ENCODE measurements at regions not wholly inside any gene's neighbourhood (a gene's known extent, or its start where the extent isn't known, plus 50 kb on each side); places are given as distances from the start of the nearest gene placed in this dataset.

- no peak for TF ChIP-seq CTCF (conservative IDR thresholded peaks at IDR 0.05; ENCODE audit: low read depth, low read length)
- DNase-seq (ENCODE audit: low read depth), result no peak
- no peak overlapping the region for H3K4me3 ChIP-seq (ENCODE audit: low read length)
These were observed 93.0 kb upstream of the SLC25A36 start for GRCh38 chr3:140848666-140849065.

GRCh38 chr3:140850210-140850955 is 91.3 kb upstream of the SLC25A36 start:
- TF ChIP-seq CTCF (conservative IDR thresholded peaks at IDR 0.05; ENCODE audit: low read depth, low read length), result no peak

GRCh38 chr3:140854961-140855360 is 86.7 kb upstream of the SLC25A36 start:
- no peak for DNase-seq (ENCODE audit: low read depth)
- no peak for TF ChIP-seq CTCF (conservative IDR thresholded peaks at IDR 0.05; ENCODE audit: low read depth, low read length)
- no peak overlapping the region for H3K4me3 ChIP-seq (ENCODE audit: low read length)

More at GRCh38 chr3:140850210-140850955, 91.3 kb upstream of the SLC25A36 start:
- no peak for DNase-seq (ENCODE audit: low read depth)
- H3K4me3 ChIP-seq (ENCODE audit: low read length), result no peak overlapping the region

GRCh38 chr3:140856905-140857304 is 84.7 kb upstream of the SLC25A36 start:
- no peak for DNase-seq (ENCODE audit: low read depth)
- no peak for TF ChIP-seq CTCF (conservative IDR thresholded peaks at IDR 0.05; ENCODE audit: low read depth, low read length)
- no peak overlapping the region for H3K4me3 ChIP-seq (ENCODE audit: low read length)

GRCh38 chr3:140857993-140858392 is 83.6 kb upstream of the SLC25A36 start:
- H3K4me3 ChIP-seq (ENCODE audit: low read length), result no peak overlapping the region
- TF ChIP-seq CTCF (conservative IDR thresholded peaks at IDR 0.05; ENCODE audit: low read depth, low read length), result no peak
- DNase-seq (ENCODE audit: low read depth), result no peak

GRCh38 chr3:140859592-140860336 is 81.9 kb upstream of the SLC25A36 start:
- DNase-seq (ENCODE audit: low read depth), result no peak
- TF ChIP-seq CTCF (conservative IDR thresholded peaks at IDR 0.05; ENCODE audit: low read depth, low read length), result no peak
- H3K4me3 ChIP-seq (ENCODE audit: low read length), result no peak overlapping the region
